Kasumi-1 (cell line): ENCODE measurements at regions not wholly inside any gene's neighbourhood (a gene's known extent, or its start where the extent isn't known, plus 50 kb on each side); places are given as distances from the start of the nearest gene placed in this dataset.
"Not testable (repeated sequence)": the region's sequence is repeated elsewhere in the genome, so short reads cannot be mapped to it uniquely, and the experiment has no call there.

ENCODE experiments used
- DNase-seq, 2 experiments: peaks; one replicate each; lab custom pipeline; 2025; lab: John Stamatoyannopoulos, UW

DNA sequence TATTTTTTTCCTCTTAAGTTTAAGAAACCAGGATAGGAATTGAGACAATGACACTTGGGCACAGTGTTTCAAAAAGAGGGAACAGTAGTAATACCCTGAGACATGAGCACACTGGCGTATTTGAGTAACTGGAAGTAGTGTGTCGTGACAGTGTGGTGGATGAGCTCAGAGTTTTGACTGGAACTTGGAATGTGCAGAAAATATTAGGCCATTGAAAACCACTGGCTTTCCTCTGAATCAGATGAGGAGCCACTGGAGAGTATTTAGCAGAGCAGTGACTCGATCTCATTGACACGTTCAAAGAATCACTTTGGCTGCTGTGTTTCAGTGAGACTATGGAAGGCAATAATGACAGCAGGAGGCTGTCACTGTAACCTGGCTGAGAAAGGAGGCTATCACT lies 1531.2 kb downstream of the STIM2 start:
- no peak for DNase-seq

GRCh38 chr4:28402751-28403150 lies 1542.1 kb downstream of the STIM2 start:
- DNase-seq, result no peak

GRCh38 chr4:28421221-28421620 lies 1560.6 kb downstream of the STIM2 start:
- DNase-seq, result no peak

DNA sequence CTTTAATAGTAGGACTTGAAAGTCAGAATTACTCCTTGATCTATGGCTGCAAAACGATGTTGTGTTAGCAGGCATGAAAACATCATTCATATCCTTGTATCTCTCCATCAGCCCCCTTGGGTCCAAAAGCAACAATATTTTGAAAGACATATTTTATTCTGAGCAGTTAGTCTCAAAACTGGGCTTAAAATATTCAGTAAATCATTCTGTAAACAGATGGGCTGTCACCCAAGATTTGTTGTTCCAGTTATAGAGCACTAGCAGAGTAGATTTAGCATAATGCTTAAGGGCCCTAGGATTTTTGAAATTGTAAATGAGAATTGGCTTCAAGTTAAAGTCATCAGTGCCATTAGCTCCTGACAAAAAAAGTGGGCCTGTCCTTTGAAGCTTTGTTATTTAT lies 1565.6 kb downstream of the STIM2 start:
- no peak for DNase-seq

DNA sequence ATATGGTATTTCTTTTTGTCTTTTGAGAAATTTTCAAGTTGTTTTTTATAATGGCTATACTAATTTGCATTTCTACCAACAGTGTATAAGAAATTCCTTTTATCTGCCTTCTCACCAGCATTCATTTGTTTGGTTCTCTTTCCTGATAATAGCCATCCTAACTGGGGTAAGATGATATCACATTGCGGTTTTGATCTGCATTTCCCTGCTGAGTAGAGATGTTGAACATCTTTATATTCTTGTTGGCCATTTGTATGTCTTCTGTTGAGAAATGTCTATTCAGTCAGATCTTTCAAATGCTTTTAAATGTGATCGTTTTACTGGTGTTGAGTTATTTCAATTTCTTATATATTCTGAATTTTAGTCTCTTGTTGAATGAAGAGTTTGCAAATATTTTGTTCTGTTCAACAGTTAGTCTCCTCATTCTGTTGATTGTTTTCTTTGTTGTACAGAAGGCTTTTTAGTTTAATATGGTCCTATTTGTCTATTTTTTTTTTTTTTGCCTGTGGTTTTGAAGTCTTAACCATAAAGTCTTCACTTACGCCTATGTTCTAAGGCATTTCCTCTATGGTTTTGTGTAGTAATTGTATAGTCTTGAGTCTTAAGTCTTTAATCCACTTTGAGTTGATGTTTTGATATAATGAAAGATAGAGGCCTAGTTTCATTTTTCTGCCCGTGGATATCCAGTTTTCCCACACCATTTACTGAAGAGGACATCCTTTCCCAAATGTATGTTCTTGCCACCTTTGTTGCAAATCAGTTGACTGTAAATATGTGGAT lies 1566.9 kb downstream of the STIM2 start:
- no peak for DNase-seq

- DNase-seq, result no peak
Observed at GRCh38 chr4:28432348-28433025, 1571.8 kb downstream of the STIM2 start.

DNA sequence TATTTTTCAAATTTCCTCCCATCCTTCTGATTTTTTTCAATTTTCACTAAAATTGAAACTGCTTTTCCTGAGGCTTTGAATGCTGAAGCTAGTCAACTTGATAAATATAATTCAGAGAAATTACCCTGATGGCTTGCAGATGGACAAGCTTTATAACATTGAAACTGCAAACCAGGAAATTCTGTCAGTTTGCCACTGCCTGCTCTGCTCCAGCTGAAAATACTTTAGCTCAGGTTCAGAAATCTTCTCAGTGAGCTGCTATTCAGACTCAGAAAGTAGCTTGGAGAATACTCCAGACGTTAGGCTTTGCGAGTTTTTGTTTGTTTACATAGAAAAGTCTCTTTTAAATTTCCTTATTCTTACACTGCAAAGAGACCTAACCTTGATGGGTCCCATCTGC lies 1574.7 kb downstream of the STIM2 start:
- DNase-seq, result no peak

GRCh38 chr4:28436191-28437080 lies 1575.8 kb downstream of the STIM2 start:
- DNase-seq, result no peak

DNA sequence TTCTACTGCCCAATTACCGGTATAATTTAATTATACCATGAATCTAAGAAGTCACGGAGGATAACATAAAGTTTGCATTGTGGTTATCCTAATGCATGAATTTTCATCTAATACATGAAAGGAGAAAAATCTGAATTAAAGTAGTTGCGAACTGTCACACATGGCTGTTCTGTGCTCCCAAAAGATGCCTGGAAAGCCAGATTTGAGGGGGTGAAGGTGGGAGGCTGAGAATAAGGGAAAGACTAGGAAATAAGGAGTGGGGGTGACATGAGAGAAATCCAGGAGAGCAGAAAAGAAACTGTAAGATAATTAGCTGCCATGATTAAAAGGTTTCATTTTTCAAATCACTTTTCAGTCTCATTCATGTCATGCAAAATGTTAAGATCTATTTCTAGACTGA lies 1582.7 kb downstream of the STIM2 start:
- DNase-seq, result no peak

- DNase-seq, result no peak
Observed at GRCh38 chr4:28443801-28444412, 1583.3 kb downstream of the STIM2 start.

DNA sequence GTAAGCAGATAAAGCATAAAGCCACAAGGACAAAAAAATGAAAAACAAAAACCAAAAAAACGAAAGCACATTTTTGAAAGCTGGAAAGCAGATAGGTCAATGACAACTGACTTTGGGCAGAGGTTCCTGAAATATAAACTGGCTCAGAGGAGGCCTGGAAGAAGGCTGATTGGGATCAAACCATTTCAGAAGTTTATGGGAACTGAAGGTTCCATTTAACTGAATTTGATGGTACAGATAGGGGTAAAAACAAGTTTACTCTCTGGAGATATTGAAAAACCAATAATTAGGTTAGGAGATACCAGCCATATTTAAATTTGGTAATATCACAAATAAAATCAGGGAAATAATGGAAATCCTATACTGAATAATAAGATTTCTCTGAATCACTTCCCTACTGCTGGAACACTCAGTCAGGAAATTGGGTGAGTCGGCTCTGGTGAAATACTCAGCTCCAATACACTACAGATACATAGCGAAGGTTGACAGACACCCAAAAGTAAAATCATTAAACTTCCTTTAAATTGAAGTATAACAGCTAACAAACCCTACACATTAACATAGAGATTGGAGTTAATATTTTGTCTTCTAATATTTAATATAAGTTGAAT lies 1584.3 kb downstream of the STIM2 start:
- DNase-seq, result no peak

- no peak for DNase-seq
Observed at GRCh38 chr4:28449085-28449484, 1588.4 kb downstream of the STIM2 start.

DNA sequence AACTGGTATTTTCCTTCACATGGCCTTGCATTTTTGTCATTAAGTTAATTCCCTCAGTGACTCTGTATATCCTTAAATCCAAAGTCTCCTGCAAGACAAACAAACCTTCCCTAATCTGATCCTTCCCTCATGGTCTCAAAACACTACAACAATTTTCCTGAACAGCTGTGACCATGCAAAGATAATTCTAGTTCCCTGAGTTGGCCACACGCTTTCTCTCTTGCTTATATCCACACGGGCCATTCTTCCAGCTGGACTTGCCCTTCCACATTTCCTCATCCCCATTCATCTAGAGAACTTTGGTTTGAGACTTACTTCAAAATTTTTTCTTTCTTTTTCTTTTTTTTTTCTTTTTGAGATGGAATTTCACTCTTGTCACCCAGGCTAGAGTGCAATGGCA lies 1590.7 kb downstream of the STIM2 start:
- DNase-seq, result no peak

- no peak for DNase-seq
Observed at GRCh38 chr4:28462766-28463700, 1602.4 kb downstream of the STIM2 start.

- no peak for DNase-seq
Observed at GRCh38 chr4:28464823-28465222, 1604.2 kb downstream of the STIM2 start.

GRCh38 chr4:28466886-28467285 lies 1606.2 kb downstream of the STIM2 start:
- not testable (repeated sequence) for DNase-seq

DNA sequence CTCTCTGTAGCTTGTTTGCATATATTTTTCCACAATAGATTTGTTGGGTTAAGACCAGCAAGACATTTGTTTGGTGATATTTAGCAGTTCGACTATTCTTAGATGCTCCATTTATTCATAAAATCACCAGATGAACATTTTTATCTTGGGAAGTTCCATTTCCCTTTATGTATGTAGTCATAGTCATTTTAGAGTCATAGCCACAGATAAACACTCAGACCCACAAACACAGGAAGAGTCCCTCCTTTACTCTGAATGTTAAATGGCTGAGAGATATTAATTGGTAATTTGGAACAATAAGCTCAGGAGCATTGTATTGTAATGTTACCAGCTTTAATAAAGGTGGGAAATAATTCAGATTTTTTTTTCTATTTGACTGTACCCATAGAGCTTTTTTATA lies 1608.7 kb downstream of the STIM2 start:
- DNase-seq, result no peak

DNA sequence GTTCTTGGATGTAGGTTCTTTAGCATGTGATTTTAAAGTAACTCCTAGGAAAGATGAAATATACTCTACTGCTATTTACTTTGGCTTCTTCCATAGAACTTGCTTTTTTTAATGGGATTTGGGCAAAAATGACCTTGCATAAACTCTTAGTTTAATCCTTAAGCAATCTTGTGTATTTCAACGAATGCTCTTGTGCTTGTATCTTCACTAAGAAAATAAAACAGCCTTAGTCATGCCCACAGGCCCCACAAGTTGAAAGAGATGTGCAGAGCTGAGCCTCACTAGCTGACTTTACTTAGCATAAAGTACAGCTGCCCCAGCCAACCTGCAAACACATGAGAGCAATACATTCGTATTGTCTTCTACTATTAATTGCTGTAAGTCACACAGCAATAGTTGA lies 1609.2 kb downstream of the STIM2 start:
- DNase-seq, result no peak

- no peak for DNase-seq
Observed at GRCh38 chr4:28475381-28475780, 1614.7 kb downstream of the STIM2 start.

GRCh38 chr4:28479666-28480065 lies 1619.0 kb downstream of the STIM2 start:
- no peak for DNase-seq

- no peak for DNase-seq
Observed at GRCh38 chr4:28481565-28481964, 1620.9 kb downstream of the STIM2 start.
